Ovary (tissue), 3 donors: ENCODE measurements at regions not wholly inside any gene's neighbourhood (a gene's known extent, or its start where the extent isn't known, plus 50 kb on each side); places are given as distances from the start of the nearest gene placed in this dataset.

ENCODE experiments used
- CTCF ChIP-seq, 3 donors: fragments of 450-650 bp in 2 of 3; fragments of 200-600 bp in 1 of 3; IDR thresholded peaks; one replicate each; pipeline versions ENCODE4 v1.5.1 to v1.8.0; 2016 to 2022; ENCODE audit warnings: antibody characterized with exemption in 3 of 3, mild to moderate bottlenecking in 1 of 3
- EP300 ChIP-seq: sonication (generic); formaldehyde crosslinking; IDR thresholded peaks from one replicate; pipeline ENCODE4 v1.6.1; 2017; ENCODE audit warnings: antibody characterized with exemption
- donor health status: DM: no; HTN: no; CAD: no.

- TF ChIP-seq CTCF (IDR thresholded peaks at IDR 0.05) (no peak), EP300 (no peak)
Observed at GRCh38 chr5:8897316-8897715, 648.6 kb downstream of the SEMA5A start.
